Mucosa of rectum (tissue), 2 donors: ENCODE measurements at regions not wholly inside any gene's neighbourhood (a gene's known extent, or its start where the extent isn't known, plus 50 kb on each side); places are given as distances from the start of the nearest gene placed in this dataset.

Experiments
- H3K27ac ChIP-seq, 2 donors: one replicate each; pipeline ENCODE4 v1.7.0; 2013; ENCODE audit warnings: inconsistent platforms in 2 of 2, low read depth in 2 of 2, low read length in 2 of 2
- H3K27me3 ChIP-seq, 2 donors: one replicate each; pipeline ENCODE4 v1.7.0; 2013; ENCODE audit warnings: low read length in 2 of 2; ENCODE audit not compliant: control insufficient read depth in 2 of 2, insufficient read depth in 2 of 2
- H3K36me3 ChIP-seq, 2 donors: one replicate each; pipeline ENCODE4 v1.7.0; 2013; ENCODE audit warnings: low read length in 2 of 2; ENCODE audit not compliant: control insufficient read depth in 2 of 2, insufficient read depth in 2 of 2
- H3K4me1 ChIP-seq, 2 donors: one replicate each; pipeline ENCODE4 v1.7.0; 2013; ENCODE audit warnings: low read length in 2 of 2, mild to moderate bottlenecking in 1 of 2; ENCODE audit not compliant: control insufficient read depth in 2 of 2, insufficient read depth in 2 of 2
- H3K4me3 ChIP-seq, 2 donors: one replicate each; pipeline ENCODE4 v1.7.0; 2013; ENCODE audit warnings: low read length in 2 of 2
- H3K9ac ChIP-seq, 2 donors: one replicate each; pipeline ENCODE4 v1.7.0; 2013; ENCODE audit warnings: low read length in 2 of 2, low read depth in 1 of 2, mild to moderate bottlenecking in 1 of 2
- H3K9me3 ChIP-seq, 2 donors: one replicate each; pipeline ENCODE4 v1.7.0; 2013; ENCODE audit warnings: low read length in 2 of 2; ENCODE audit not compliant: control insufficient read depth in 2 of 2
- donor health status: healthy.
- donor health status: Normal muscosa, but diverticular disease.

DNA sequence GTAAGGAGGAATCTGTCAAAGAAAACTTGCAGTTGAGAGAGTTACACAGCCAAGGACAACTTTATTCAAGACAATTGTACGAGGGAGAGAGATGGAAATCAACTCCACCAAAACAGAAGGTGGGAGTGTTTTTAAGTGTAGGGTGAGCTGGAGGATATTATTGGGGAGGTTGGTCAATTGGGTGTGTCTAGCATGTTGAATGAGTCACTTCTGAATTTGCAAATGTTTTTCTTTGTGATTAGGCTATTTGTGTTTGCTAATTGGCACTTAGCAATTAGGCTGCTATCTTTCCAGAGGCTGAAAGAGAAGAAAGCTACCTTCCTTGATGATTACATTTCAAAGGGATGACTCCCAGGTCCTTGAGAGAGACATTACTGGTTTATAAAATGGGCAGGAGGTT, 441.1 kb downstream of the MEI4 start:
- no peaks in the 10 kb centered on the region for H3K27me3 ChIP-seq
- H3K9me3 ChIP-seq, result no peaks in the 10 kb centered on the region
- no peak overlapping the region for H3K27ac ChIP-seq
- H3K4me1 ChIP-seq, result no peaks in the 10 kb centered on the region
- H3K36me3 ChIP-seq, result no peaks in the 10 kb centered on the region
- H3K4me3 ChIP-seq, result no peak overlapping the region
- H3K9ac ChIP-seq, result no peak overlapping the region

- no peaks in the 10 kb centered on the region for H3K27me3 ChIP-seq
- H3K4me1 ChIP-seq, result no peaks in the 10 kb centered on the region
- no peak overlapping the region for H3K4me3 ChIP-seq
- no peaks in the 10 kb centered on the region for H3K36me3 ChIP-seq
- H3K9me3 ChIP-seq, result no peaks in the 10 kb centered on the region
- no peak overlapping the region for H3K9ac ChIP-seq
- no peak overlapping the region for H3K27ac ChIP-seq
Measured at GRCh38 chr6:78101387-78101786, 448.5 kb downstream of the MEI4 start.

DNA sequence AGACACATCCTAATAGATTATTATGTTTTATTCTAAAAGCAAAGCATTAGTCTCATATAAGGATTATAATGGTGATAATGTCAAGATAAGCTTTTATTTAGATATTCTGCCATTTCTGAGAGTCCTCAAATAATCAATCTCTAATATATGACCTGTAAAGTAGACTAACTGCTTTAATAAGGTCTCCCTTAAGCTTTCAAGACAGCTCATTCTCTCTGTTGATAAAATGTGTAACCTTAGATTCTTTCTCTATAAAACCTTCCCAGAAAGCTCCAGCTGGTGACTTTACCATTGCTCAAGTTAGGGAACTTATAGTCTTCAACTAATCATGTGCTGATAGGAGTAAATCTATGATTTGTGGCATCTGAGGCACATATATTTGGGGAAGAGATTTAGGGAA, 457.8 kb downstream of the MEI4 start:
- Histone ChIP-seq H3K9ac (no peak overlapping the region), H3K9me3 (no peaks in the 10 kb centered on the region), H3K27me3 (no peaks in the 10 kb centered on the region), H3K36me3 (no peaks in the 10 kb centered on the region), H3K27ac (no peak overlapping the region), H3K4me1 (no peaks in the 10 kb centered on the region), H3K4me3 (no peak overlapping the region)

GRCh38 chr6:78117966-78118365, 465.1 kb downstream of the MEI4 start:
- no peaks in the 10 kb centered on the region for H3K36me3 ChIP-seq
- H3K9me3 ChIP-seq, result no peaks in the 10 kb centered on the region
- no peaks in the 10 kb centered on the region for H3K4me1 ChIP-seq
- no peak overlapping the region for H3K27ac ChIP-seq
- H3K27me3 ChIP-seq, result no peaks in the 10 kb centered on the region
- no peak overlapping the region for H3K4me3 ChIP-seq
- H3K9ac ChIP-seq, result no peak overlapping the region

DNA sequence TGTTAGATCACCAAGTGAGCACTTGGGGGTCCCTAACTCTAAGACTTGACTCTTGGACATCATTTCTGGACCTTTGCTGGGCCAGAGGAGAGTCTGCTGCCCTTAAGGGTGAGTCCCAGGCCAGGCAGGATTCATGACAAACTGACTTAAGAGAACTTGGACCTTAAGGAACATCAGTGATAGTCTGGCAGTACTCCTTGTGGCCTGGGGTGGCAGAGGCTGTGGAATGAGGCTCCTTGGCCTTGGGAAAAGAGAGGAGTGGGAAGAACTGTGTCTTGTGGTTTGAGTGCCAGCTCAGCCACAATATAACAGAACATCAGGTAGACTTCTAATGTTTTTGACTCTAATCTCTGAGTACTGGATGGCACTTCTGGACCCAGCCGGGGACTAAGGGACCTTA, 478.7 kb downstream of the MEI4 start:
- Histone ChIP-seq H3K9me3 (no peaks in the 10 kb centered on the region), H3K9ac (no peak overlapping the region), H3K27me3 (no peaks in the 10 kb centered on the region), H3K4me1 (no peaks in the 10 kb centered on the region), H3K27ac (no peak overlapping the region), H3K4me3 (no peak overlapping the region), H3K36me3 (no peaks in the 10 kb centered on the region)

DNA sequence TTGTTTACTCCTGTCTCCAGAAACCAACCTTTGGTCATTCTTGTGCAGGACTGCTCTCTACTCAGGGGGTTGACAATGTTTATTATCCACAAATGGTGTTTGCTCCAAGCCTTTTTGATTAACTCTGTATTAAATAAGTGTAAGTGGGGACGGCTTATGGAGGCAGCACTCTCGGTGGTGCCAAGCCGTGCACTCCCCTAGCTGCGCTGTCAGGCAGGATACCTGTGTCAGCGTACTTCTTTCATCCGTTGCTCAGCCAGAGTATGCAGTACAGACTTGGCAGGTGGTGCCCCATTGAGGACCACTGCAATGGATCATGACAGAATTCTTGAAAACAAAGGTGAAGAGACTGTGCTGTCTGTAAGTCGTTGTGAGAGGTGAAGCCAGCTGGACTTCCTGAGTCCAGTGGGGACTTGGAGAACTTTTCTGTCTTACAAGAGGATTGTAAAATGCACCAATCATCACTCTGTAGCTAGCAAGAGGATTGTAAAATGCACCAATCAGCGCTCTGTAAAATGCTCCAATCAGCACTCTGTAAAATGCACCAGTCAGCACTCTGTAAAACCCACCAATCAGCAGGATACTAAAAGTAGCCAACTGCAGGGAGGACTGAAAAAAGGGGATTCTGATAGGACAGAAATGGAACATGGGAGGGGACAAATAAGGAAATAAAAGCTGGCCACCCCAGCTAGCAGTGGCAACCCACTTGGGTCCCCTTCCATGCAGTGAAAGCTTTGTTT, 480.0 kb downstream of the MEI4 start:
- Histone ChIP-seq H3K27me3 (no peaks in the 10 kb centered on the region), H3K4me3 (no peak overlapping the region), H3K9ac (no peak overlapping the region), H3K27ac (no peak overlapping the region), H3K4me1 (no peaks in the 10 kb centered on the region), H3K36me3 (no peaks in the 10 kb centered on the region), H3K9me3 (no peaks in the 10 kb centered on the region)

GRCh38 chr6:78150425-78150824, 497.6 kb downstream of the MEI4 start:
- no peak overlapping the region for H3K27ac ChIP-seq
- H3K27me3 ChIP-seq, result no peaks in the 10 kb centered on the region
- no peak overlapping the region for H3K9ac ChIP-seq
- H3K4me3 ChIP-seq, result no peak overlapping the region
- no peaks in the 10 kb centered on the region for H3K4me1 ChIP-seq
- H3K9me3 ChIP-seq, result no peaks in the 10 kb centered on the region
- no peaks in the 10 kb centered on the region for H3K36me3 ChIP-seq

DNA sequence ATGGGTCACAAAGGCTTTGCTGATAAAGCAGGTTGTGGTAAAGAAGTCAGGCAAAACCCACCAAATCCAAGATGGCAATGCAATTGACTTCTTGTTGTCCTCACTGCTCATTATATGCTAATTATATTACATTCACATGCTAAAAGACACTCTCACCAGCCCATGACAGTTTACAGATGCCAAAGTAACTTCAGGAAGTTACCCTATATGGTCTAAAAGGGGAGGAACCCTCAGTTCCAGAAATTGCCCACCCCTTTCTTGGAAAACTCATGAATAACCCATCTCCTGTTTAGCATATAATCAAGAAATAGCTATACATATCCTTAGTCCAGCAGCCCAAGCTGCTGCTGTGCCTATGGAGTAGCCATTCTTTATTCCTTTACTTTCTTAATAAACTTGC, 501.1 kb downstream of the MEI4 start:
- Histone ChIP-seq H3K9ac (no peak overlapping the region), H3K27me3 (no peaks in the 10 kb centered on the region), H3K4me1 (no peaks in the 10 kb centered on the region), H3K36me3 (no peaks in the 10 kb centered on the region), H3K27ac (no peak overlapping the region), H3K9me3 (no peaks in the 10 kb centered on the region), H3K4me3 (no peak overlapping the region)

DNA sequence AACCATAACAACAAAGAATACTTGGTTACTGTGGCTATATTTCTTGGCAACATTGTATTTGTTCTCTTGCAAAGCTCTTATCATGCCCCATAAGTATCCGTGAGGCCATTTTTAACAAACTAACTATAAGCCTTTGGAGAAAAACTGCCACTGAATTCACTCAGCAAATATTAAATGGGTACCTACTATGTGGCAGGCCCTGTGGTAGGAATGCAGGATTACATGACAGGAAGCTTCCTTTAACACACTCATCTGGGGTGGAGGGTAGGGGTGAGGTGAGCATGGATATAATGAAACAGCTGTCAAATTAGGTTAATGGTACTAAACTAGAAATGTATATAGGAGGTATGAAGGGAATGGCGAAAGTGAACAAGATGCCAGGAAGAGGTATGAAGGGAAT, 504.8 kb downstream of the MEI4 start:
- Histone ChIP-seq H3K27me3 (no peaks in the 10 kb centered on the region), H3K4me3 (no peak overlapping the region), H3K27ac (no peak overlapping the region), H3K36me3 (no peaks in the 10 kb centered on the region), H3K9ac (no peak overlapping the region), H3K4me1 (no peaks in the 10 kb centered on the region), H3K9me3 (no peaks in the 10 kb centered on the region)

- Histone ChIP-seq H3K27ac (no peak overlapping the region), H3K9ac (no peak overlapping the region), H3K27me3 (no peaks in the 10 kb centered on the region), H3K4me1 (no peaks in the 10 kb centered on the region), H3K9me3 (peaks cover 0 to 2% of the 10 kb centered on the region in 2 donors), H3K4me3 (no peak overlapping the region), H3K36me3 (no peaks in the 10 kb centered on the region)
Measured at GRCh38 chr6:78188891-78189290, 536.1 kb downstream of the MEI4 start.

GRCh38 chr6:78192057-78192456, 539.2 kb downstream of the MEI4 start:
- H3K4me1 ChIP-seq, result no peaks in the 10 kb centered on the region
- no peaks in the 10 kb centered on the region for H3K36me3 ChIP-seq
- H3K27me3 ChIP-seq, result no peaks in the 10 kb centered on the region
- no peak overlapping the region for H3K4me3 ChIP-seq
- peaks cover 0 to 2% of the 10 kb centered on the region in 2 donors for H3K9me3 ChIP-seq
- H3K27ac ChIP-seq, result no peak overlapping the region
- H3K9ac ChIP-seq, result no peak overlapping the region
